ENCODE measurements at regions not wholly inside any gene's neighbourhood (a gene's known extent, or its start where the extent isn't known, plus 50 kb on each side); places are given as distances from the start of the nearest gene placed in this dataset.

DNA sequence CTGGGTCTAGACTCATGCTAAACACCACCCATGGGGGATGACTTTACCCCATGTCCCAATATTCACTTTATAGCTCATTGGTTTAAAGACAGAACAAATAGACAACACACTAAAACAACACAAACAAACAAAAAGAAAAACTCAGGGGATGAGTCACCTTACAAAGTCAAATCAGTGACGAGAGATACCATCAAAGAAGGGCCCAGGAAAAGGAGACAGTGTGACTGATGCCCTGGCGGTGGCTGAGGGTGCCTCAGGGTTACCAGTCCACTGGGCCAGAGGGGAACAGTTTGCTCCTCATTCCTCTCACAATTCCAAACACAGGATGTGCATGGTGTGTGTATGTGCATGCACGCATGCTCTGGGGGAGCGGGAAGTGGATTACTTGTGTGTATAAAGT lies 171.3 kb upstream of the PRKCQ start:
- H2AFZ ChIP-seq = no peak overlapping the region
- Mint-ChIP-seq H3K4me3 (no peak overlapping the region), H3K4me1 (peaks cover 29% of the 10 kb centered on the region), H3K27me3 (ENCODE audit: insufficient read depth, low read depth, poor library complexity) (no peaks in the 10 kb centered on the region), H3K27ac (no peak overlapping the region), H3K36me3 (ENCODE audit: low read depth) (peaks cover 4% of the 10 kb centered on the region; the same call in 1 of the 3 replicates), H3K9me3 (peaks cover 8% of the 10 kb centered on the region)
- no peaks in the 10 kb centered on the region for H3K79me2 ChIP-seq (replicated peaks; ENCODE audit: insufficient read depth)
- TF ChIP-seq EZH2 (IDR thresholded peaks at IDR 0.05; ENCODE audit: low read depth, unreplicated experiment) = no peak
- ATAC-seq = no peak
- peaks cover 19% of the 10 kb centered on the region for H3K9me2 ChIP-seq (ENCODE audit: insufficient read depth)
- no peak overlapping the region for H3K4me3 ChIP-seq
- DNase-seq (ENCODE audit: low spot score) = no peak
- H3K27me3 ChIP-seq (ENCODE audit: insufficient read depth) = no peaks in the 10 kb centered on the region
- H3K4me1 ChIP-seq (ENCODE audit: insufficient read depth) = peaks cover 29% of the 10 kb centered on the region
- H3K4me2 ChIP-seq = no peak overlapping the region
- H4K20me1 ChIP-seq (replicated peaks; ENCODE audit: insufficient read depth) = no peaks in the 10 kb centered on the region
- peaks cover 5% of the 10 kb centered on the region; the same call in 1 of the 2 replicates for H3F3A ChIP-seq (replicated peaks; ENCODE audit: low read depth)
- H3K36me3 ChIP-seq (ENCODE audit: insufficient read depth) = no peaks in the 10 kb centered on the region
- H3K27ac ChIP-seq (ENCODE audit: low read depth) = no peak overlapping the region

DNA sequence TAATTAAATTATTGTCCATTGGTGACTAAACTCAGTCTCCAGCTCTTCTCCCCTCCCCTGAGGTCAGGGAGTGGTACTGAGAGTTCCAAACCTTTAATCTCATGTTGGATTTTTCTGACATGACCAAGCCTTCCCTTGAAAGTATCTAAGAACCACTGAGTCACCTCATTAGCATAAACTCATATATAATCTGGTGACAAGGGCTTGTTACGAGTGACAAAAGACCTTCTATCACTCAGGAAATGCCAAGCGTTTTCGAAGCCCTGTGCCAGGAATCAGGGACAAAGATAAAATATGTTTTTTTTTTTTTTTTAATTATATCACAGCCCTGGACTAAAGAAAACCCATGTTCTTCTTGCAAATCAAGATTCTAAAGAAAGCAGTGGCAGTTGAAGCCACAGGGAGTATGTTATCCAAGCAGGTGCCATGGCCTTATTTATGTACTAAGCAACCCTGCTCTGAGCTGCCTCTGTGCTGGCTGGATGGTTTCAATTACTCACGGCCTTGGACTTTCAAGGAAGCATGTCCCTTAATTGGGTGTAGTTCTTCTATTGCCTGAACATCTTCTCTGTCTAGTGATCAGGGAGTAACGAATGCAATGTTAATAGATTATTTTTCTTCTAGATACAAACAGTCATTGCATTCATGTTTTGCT lies 169.0 kb upstream of the PRKCQ start:
- Histone ChIP-seq H3F3A (replicated peaks; ENCODE audit: low read depth) (peaks cover 2% of the 10 kb centered on the region; the same call in 1 of the 2 replicates), H3K4me3 (no peak overlapping the region), H3K27me3 (ENCODE audit: insufficient read depth) (no peaks in the 10 kb centered on the region), H3K36me3 (ENCODE audit: insufficient read depth) (no peaks in the 10 kb centered on the region), H3K4me1 (ENCODE audit: insufficient read depth) (peaks cover 10% of the 10 kb centered on the region), H4K20me1 (replicated peaks; ENCODE audit: insufficient read depth) (no peaks in the 10 kb centered on the region), H3K9me2 (ENCODE audit: insufficient read depth) (peaks cover 25% of the 10 kb centered on the region), H3K79me2 (replicated peaks; ENCODE audit: insufficient read depth) (no peaks in the 10 kb centered on the region), H3K27ac (ENCODE audit: low read depth) (no peak overlapping the region), H3K4me2 (no peak overlapping the region), H2AFZ (no peak overlapping the region)
- Mint-ChIP-seq H3K27me3 (ENCODE audit: insufficient read depth, low read depth, poor library complexity) (no peaks in the 10 kb centered on the region), H3K36me3 (ENCODE audit: low read depth) (peaks cover 4% of the 10 kb centered on the region; the same call in 1 of the 3 replicates), H3K4me3 (no peak overlapping the region), H3K4me1 (peaks cover 8% of the 10 kb centered on the region), H3K27ac (no peak overlapping the region), H3K9me3 (peaks cover 8% of the 10 kb centered on the region)
- ATAC-seq (no peak), DNase-seq (ENCODE audit: low spot score) (no peak)
- TF ChIP-seq EZH2 (IDR thresholded peaks at IDR 0.05; ENCODE audit: low read depth, unreplicated experiment) (no peak), ZNF114 (CRISPR knock-in tag; IDR thresholded peaks at IDR 0.05) (no peak), NANOG (IDR thresholded peaks at IDR 0.05; ENCODE audit: borderline replicate concordance) (no peak), CREB1 (CRISPR knock-in tag; IDR thresholded peaks at IDR 0.05; ENCODE audit: low read depth) (no peak), EZH2phosphoT487 (IDR thresholded peaks at IDR 0.05; ENCODE audit: unreplicated experiment) (no peak), JUNB (IDR thresholded peaks at IDR 0.05; ENCODE audit: unreplicated experiment) (no peak), ZNF331 (CRISPR knock-in tag; IDR thresholded peaks at IDR 0.05; ENCODE audit: low read depth) (no peak), STAT1 (IDR thresholded peaks at IDR 0.05; ENCODE audit: unreplicated experiment) (no peak)
- TF ChIP-seq, protein P1, sequence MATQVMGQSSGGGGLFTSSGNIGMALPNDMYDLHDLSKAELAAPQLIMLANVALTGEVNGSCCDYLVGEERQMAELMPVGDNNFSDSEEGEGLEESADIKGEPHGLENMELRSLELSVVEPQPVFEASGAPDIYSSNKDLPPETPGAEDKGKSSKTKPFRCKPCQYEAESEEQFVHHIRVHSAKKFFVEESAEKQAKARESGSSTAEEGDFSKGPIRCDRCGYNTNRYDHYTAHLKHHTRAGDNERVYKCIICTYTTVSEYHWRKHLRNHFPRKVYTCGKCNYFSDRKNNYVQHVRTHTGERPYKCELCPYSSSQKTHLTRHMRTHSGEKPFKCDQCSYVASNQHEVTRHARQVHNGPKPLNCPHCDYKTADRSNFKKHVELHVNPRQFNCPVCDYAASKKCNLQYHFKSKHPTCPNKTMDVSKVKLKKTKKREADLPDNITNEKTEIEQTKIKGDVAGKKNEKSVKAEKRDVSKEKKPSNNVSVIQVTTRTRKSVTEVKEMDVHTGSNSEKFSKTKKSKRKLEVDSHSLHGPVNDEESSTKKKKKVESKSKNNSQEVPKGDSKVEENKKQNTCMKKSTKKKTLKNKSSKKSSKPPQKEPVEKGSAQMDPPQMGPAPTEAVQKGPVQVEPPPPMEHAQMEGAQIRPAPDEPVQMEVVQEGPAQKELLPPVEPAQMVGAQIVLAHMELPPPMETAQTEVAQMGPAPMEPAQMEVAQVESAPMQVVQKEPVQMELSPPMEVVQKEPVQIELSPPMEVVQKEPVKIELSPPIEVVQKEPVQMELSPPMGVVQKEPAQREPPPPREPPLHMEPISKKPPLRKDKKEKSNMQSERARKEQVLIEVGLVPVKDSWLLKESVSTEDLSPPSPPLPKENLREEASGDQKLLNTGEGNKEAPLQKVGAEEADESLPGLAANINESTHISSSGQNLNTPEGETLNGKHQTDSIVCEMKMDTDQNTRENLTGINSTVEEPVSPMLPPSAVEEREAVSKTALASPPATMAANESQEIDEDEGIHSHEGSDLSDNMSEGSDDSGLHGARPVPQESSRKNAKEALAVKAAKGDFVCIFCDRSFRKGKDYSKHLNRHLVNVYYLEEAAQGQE (IDR thresholded peaks at IDR 0.05; ENCODE audit: unreplicated experiment) = no peak
- TF ChIP-seq, protein P2, sequence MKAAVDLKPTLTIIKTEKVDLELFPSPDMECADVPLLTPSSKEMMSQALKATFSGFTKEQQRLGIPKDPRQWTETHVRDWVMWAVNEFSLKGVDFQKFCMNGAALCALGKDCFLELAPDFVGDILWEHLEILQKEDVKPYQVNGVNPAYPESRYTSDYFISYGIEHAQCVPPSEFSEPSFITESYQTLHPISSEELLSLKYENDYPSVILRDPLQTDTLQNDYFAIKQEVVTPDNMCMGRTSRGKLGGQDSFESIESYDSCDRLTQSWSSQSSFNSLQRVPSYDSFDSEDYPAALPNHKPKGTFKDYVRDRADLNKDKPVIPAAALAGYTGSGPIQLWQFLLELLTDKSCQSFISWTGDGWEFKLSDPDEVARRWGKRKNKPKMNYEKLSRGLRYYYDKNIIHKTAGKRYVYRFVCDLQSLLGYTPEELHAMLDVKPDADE (IDR thresholded peaks at IDR 0.05) = no peak
- TF ChIP-seq, protein P3, sequence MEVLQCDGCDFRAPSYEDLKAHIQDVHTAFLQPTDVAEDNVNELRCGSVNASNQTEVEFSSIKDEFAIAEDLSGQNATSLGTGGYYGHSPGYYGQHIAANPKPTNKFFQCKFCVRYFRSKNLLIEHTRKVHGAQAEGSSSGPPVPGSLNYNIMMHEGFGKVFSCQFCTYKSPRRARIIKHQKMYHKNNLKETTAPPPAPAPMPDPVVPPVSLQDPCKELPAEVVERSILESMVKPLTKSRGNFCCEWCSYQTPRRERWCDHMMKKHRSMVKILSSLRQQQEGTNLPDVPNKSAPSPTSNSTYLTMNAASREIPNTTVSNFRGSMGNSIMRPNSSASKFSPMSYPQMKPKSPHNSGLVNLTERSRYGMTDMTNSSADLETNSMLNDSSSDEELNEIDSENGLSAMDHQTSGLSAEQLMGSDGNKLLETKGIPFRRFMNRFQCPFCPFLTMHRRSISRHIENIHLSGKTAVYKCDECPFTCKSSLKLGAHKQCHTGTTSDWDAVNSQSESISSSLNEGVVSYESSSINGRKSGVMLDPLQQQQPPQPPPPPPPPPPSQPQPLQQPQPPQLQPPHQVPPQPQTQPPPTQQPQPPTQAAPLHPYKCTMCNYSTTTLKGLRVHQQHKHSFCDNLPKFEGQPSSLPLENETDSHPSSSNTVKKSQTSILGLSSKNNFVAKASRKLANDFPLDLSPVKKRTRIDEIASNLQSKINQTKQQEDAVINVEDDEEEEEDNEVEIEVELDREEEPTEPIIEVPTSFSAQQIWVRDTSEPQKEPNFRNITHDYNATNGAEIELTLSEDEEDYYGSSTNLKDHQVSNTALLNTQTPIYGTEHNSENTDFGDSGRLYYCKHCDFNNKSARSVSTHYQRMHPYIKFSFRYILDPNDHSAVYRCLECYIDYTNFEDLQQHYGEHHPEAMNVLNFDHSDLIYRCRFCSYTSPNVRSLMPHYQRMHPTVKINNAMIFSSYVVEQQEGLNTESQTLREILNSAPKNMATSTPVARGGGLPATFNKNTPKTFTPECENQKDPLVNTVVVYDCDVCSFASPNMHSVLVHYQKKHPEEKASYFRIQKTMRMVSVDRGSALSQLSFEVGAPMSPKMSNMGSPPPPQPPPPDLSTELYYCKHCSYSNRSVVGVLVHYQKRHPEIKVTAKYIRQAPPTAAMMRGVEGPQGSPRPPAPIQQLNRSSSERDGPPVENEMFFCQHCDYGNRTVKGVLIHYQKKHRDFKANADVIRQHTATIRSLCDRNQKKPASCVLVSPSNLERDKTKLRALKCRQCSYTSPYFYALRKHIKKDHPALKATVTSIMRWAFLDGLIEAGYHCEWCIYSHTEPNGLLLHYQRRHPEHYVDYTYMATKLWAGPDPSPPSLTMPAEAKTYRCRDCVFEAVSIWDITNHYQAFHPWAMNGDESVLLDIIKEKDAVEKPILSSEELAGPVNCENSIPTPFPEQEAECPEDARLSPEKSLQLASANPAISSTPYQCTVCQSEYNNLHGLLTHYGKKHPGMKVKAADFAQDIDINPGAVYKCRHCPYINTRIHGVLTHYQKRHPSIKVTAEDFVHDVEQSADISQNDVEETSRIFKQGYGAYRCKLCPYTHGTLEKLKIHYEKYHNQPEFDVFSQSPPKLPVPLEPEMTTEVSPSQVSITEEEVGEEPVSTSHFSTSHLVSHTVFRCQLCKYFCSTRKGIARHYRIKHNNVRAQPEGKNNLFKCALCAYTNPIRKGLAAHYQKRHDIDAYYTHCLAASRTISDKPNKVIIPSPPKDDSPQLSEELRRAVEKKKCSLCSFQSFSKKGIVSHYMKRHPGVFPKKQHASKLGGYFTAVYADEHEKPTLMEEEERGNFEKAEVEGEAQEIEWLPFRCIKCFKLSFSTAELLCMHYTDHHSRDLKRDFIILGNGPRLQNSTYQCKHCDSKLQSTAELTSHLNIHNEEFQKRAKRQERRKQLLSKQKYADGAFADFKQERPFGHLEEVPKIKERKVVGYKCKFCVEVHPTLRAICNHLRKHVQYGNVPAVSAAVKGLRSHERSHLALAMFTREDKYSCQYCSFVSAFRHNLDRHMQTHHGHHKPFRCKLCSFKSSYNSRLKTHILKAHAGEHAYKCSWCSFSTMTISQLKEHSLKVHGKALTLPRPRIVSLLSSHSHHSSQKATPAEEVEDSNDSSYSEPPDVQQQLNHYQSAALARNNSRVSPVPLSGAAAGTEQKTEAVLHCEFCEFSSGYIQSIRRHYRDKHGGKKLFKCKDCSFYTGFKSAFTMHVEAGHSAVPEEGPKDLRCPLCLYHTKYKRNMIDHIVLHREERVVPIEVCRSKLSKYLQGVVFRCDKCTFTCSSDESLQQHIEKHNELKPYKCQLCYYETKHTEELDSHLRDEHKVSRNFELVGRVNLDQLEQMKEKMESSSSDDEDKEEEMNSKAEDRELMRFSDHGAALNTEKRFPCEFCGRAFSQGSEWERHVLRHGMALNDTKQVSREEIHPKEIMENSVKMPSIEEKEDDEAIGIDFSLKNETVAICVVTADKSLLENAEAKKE (CRISPR knock-in tag; IDR thresholded peaks at IDR 0.05) = no peak
